ENCODE measurements at regions not wholly inside any gene's neighbourhood (a gene's known extent, or its start where the extent isn't known, plus 50 kb on each side); places are given as distances from the start of the nearest gene placed in this dataset.

GRCh38 chr6:149224399-149224798 is 93.1 kb upstream of the TAB2 start (continued):
- no peak for TF ChIP-seq RNF2 (IDR thresholded peaks at IDR 0.05; ENCODE audit: borderline replicate concordance, low read depth, low read length, missing control alignments, poor library complexity, severe bottlenecking)

All from H1 (cell line).